WERI-Rb-1 (cell line): ENCODE measurements at regions not wholly inside any gene's neighbourhood (a gene's known extent, or its start where the extent isn't known, plus 50 kb on each side); places are given as distances from the start of the nearest gene placed in this dataset.

Experiments
- DNase-seq: peaks from one replicate; pipeline ENCODE4 v3.0.0-alpha.2; 2020
- H3K27ac ChIP-seq: fragments of 250-450 bp; sonication (Bioruptor Pico); 2 replicates; pipeline ENCODE4 v1.5.1; 2020; ENCODE audit warnings: mild to moderate bottlenecking, moderate library complexity
- H3K27me3 ChIP-seq: fragments of 250-450 bp; sonication (Bioruptor Pico); 2 replicates; pipeline ENCODE4 v1.5.1; 2021; ENCODE audit warnings: mild to moderate bottlenecking, low read depth, moderate library complexity; ENCODE audit not compliant: insufficient read depth, severe bottlenecking
- H3K36me3 ChIP-seq: fragments of 250-450 bp; sonication (Bioruptor Pico); 2 replicates; pipeline ENCODE4 v1.5.1; 2020; ENCODE audit warnings: mild to moderate bottlenecking, moderate library complexity
- H3K4me3 ChIP-seq: 2 replicates; pipeline ENCODE4 v1.5.1; 2011; ENCODE audit warnings: low read depth, mild to moderate bottlenecking, control low read depth, low read length
- H3K9me3 ChIP-seq: fragments of 250-450 bp; sonication (Bioruptor Pico); 2 replicates; pipeline ENCODE4 v1.5.1; 2021; ENCODE audit warnings: mild to moderate bottlenecking, moderate library complexity; ENCODE audit not compliant: severe bottlenecking
- TF ChIP-seq, protein P1 (sequence below): IDR thresholded peaks from 2 replicates; pipeline ENCODE4 v1.5.1; 2011; ENCODE audit warnings: low read depth, mild to moderate bottlenecking, control low read depth, inconsistent platforms, low read length

DNA sequence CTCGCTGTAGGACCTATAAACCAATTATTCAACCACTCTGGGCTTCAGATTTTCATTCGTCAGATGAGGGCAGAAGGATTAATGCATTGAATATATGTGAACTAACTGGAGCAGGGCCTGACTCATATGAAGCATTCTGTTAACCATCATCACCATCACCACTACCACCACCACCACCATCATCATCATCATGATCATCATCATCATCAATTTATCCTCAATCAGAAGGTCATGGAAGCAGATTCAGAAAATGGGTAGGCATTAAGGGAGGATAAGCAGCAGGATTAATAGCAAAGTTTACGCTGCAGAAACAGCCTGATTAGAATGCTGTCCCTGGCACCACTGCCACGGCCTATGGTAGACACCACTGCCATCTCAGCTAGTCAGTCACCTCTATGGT lies 407.5 kb upstream of the THBS1 start:
- Histone ChIP-seq H3K4me3 (no peak overlapping the region), H3K27ac (no peak overlapping the region), H3K27me3 (peaks cover 33% of the 10 kb centered on the region), H3K36me3 (no peaks in the 10 kb centered on the region), H3K9me3 (no peaks in the 10 kb centered on the region)
- TF ChIP-seq, protein P1, sequence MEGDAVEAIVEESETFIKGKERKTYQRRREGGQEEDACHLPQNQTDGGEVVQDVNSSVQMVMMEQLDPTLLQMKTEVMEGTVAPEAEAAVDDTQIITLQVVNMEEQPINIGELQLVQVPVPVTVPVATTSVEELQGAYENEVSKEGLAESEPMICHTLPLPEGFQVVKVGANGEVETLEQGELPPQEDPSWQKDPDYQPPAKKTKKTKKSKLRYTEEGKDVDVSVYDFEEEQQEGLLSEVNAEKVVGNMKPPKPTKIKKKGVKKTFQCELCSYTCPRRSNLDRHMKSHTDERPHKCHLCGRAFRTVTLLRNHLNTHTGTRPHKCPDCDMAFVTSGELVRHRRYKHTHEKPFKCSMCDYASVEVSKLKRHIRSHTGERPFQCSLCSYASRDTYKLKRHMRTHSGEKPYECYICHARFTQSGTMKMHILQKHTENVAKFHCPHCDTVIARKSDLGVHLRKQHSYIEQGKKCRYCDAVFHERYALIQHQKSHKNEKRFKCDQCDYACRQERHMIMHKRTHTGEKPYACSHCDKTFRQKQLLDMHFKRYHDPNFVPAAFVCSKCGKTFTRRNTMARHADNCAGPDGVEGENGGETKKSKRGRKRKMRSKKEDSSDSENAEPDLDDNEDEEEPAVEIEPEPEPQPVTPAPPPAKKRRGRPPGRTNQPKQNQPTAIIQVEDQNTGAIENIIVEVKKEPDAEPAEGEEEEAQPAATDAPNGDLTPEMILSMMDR: no peak
- DNase-seq: no peak

DNA sequence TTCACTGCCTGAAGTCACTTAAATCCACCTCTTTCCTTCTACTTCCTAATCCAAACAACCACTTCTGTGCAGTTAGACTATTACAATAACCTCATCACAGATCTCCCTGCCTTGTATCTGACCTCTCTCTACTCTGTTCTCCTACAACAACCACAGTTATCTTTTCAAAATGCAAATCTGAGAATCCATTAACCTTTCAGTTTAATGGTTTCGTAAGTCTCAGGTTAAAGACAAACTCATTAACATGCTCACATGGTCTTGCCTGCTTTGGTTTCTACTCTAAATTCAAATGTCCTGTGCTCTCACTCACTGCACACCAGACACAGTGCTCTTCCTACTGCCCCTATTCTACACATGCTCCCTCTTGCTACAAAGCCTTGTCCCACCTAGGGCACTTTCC lies 406.5 kb upstream of the THBS1 start:
- H3K36me3 ChIP-seq: no peaks in the 10 kb centered on the region
- no peak overlapping the region for H3K27ac ChIP-seq
- DNase-seq: no peak
- no peaks in the 10 kb centered on the region for H3K9me3 ChIP-seq
- no peak overlapping the region for H3K4me3 ChIP-seq
- peaks cover 30% of the 10 kb centered on the region for H3K27me3 ChIP-seq
- TF ChIP-seq, protein P1: no peak

DNA sequence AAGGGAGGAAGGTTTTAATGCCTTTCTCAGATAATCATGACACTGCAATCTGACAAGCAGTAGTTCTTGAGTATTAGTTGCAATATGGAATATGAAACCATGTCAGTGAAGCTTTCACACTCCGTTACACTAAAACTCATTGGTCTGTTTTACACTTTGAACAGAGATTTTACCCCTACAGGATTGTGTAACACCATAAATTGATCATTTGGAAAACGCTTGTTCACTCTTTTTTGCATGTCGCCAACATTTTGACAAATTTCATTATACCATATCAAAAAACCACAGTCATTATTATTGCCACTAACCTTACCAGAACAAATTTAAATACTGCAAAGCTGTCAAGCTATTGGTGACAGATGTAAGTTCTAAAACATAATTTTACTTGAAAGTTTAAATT lies 404.8 kb upstream of the THBS1 start:
- Histone ChIP-seq H3K4me3 (no peak overlapping the region), H3K9me3 (no peaks in the 10 kb centered on the region), H3K36me3 (no peaks in the 10 kb centered on the region), H3K27ac (no peak overlapping the region), H3K27me3 (peaks cover 24% of the 10 kb centered on the region)
- DNase-seq: no peak
- TF ChIP-seq, protein P1: no peak

DNA sequence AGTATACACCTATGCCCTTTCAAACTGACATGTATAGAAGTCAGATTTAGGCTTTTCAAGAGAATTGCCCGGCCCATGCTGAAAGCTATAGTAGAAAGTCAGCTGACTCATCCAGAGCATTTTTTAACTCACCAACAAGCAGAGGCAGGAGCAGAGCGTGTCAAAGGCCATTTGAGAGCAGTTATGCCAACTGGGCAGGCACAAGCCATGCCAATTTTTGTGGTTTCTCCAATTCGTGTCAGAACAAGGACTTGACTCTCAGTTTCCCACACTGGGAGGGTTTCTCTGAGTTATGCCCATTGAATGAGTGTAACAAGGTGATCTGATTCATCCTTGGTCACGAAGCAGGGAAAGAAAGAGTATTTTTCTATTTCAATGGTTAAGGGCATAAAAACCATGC lies 403.3 kb upstream of the THBS1 start:
- TF ChIP-seq, protein P1: no peak
- H3K27me3 ChIP-seq: peaks cover 24% of the 10 kb centered on the region
- no peaks in the 10 kb centered on the region for H3K36me3 ChIP-seq
- no peaks in the 10 kb centered on the region for H3K9me3 ChIP-seq
- no peak for DNase-seq
- no peak overlapping the region for H3K4me3 ChIP-seq
- no peak overlapping the region for H3K27ac ChIP-seq

DNA sequence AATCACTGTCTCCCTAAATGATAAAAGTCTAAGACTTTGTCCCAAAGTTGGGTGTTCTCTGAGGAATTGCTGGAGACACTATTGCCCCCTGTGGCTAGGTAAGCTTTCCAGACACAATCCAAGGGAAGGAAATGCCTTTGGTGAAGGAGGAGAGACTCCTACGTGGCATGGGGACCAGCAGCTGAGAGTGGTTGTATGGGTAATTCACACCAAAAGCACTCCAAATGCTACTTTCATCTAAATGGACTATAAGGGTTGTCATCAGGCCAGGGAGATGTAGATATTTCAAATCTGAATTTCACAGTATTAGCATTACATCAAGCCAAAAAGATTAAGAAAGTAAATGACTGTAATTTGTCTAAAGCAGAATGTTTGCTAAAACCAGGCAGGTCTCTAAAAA lies 400.8 kb upstream of the THBS1 start:
- Histone ChIP-seq H3K4me3 (no peak overlapping the region), H3K9me3 (no peaks in the 10 kb centered on the region), H3K36me3 (no peaks in the 10 kb centered on the region), H3K27ac (no peak overlapping the region), H3K27me3 (peaks cover 21% of the 10 kb centered on the region)
- no peak for DNase-seq
- TF ChIP-seq, protein P1: no peak

DNA sequence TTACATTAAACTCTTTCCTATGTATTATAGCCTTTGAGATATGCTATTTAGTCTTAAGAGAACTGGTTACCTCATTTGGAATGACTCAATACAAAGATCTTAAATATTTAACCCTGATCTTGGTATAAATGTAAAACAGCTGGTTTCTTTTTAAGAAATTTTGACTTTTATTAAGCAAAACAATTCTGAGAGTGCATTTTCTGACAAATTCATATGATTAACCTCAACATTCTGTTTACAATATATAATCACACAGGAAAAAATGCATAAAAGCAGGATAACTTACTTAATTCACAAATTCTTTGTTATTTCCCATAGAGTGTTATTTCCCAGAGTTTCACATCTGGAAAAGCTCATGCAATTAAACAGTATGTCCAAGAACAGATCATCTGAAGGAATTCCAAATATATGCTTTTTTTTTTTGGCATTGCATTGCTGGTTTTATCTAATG lies 400.4 kb upstream of the THBS1 start:
- TF ChIP-seq, protein P1: no peak
- H3K27ac ChIP-seq: no peak overlapping the region
- H3K9me3 ChIP-seq: no peaks in the 10 kb centered on the region
- DNase-seq: no peak
- no peaks in the 10 kb centered on the region for H3K36me3 ChIP-seq
- peaks cover 18% of the 10 kb centered on the region for H3K27me3 ChIP-seq
- H3K4me3 ChIP-seq: no peak overlapping the region
